ENCODE measurements at regions not wholly inside any gene's neighbourhood (a gene's known extent, or its start where the extent isn't known, plus 50 kb on each side); places are given as distances from the start of the nearest gene placed in this dataset.

DNA sequence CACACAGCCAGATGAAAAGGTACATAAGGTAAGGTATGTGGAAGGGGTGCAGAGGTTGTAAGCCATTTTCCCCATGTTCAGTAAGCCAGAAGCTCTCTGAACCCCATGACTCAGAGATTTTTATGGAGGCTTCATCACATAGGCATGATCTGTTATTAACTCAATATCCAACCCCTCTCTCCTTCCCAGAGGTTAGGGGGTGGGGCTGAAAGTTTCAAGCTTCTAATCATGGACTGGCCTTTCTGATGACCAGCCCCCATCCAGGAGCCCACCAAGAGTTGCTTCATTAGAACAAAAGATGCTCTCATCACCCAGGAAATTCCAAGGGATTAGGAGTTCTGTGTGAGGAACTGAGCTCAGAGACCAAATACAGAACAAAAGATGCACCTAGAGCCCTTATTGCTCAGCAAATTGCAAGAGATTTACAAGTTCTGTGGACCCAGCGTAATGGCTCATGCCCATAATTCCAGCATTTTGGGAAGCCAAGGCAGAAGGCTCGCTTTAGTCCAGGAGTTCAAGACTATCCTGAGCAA lies 103.2 kb upstream of the DAAM1 start:
- no peaks in the 10 kb centered on the region for H3K36me3 ChIP-seq (ENCODE audit: control insufficient read depth, insufficient read depth, low read length, severe bottlenecking)
- no peak overlapping the region for H3K4me3 ChIP-seq (ENCODE audit: low read length)
- H3K27me3 ChIP-seq (replicated peaks; ENCODE audit: control insufficient read depth, insufficient read depth, low read length), result no peaks in the 10 kb centered on the region
- no peak for DNase-seq (ENCODE audit: low read depth)
- H3K9me3 ChIP-seq (ENCODE audit: control insufficient read depth, low read length), result no peaks in the 10 kb centered on the region
- H3K4me1 ChIP-seq (ENCODE audit: control insufficient read depth, insufficient read depth, low read length), result peaks cover 7% of the 10 kb centered on the region
- no peak overlapping the region for H3K9ac ChIP-seq (ENCODE audit: low read length)

DNA sequence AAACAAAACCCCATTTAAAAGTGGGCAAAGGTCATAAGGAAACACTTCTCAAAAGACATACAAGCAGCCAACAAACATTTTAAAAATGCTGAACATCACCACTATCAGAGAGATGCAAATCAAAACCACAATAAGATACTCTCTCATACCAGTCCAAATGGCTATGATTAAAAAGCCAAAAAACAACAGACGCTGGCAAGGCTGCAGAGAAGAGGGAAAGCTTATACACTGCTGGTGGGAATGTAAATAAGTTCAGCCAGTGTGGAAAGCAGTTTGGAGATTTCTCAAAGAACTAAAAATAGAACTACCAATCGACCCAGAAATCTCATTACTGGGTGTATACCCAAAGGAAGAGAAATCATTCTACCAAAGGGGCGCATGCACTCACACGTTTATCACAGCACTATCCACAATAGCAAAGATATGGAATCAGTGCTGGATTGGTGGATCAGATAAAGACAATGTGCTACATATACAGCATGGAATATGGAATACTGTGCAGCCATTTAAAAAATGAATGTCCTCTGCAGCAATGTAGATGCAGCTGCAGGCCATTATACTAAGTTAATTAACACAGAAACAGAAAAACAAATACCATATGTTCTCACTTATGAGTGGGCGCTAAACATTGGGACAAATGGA lies 102.1 kb upstream of the DAAM1 start:
- Histone ChIP-seq H3K9ac (ENCODE audit: low read length) (no peak overlapping the region), H3K4me3 (ENCODE audit: low read length) (no peak overlapping the region), H3K9me3 (ENCODE audit: control insufficient read depth, low read length) (no peaks in the 10 kb centered on the region), H3K27me3 (replicated peaks; ENCODE audit: control insufficient read depth, insufficient read depth, low read length) (no peaks in the 10 kb centered on the region), H3K36me3 (ENCODE audit: control insufficient read depth, insufficient read depth, low read length, severe bottlenecking) (no peaks in the 10 kb centered on the region), H3K4me1 (ENCODE audit: control insufficient read depth, insufficient read depth, low read length) (peaks cover 7% of the 10 kb centered on the region)
- peak; percentile 71 for DNase-seq (ENCODE audit: low read depth)

DNA sequence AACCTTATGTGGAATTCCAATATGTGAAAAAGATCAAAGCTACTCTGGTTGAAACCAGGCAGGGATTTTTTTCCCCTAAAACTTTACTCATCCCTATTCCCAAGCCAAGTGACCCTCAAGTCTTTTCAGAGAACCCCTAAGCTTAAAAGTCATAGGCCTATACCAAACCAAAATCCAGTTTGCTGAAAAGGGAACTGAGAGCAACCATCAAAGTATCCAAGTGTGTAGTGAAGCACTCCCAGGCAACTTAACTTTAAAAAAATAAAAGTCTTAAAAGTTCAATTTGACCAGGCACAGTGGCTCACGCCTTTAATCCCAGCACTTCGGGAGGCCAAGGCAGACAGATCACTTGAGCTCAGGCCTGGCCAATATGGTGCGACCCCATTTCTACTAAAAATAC lies 101.2 kb upstream of the DAAM1 start:
- Histone ChIP-seq H3K9ac (ENCODE audit: low read length) (no peak overlapping the region), H3K27me3 (replicated peaks; ENCODE audit: control insufficient read depth, insufficient read depth, low read length) (no peaks in the 10 kb centered on the region), H3K4me3 (ENCODE audit: low read length) (no peak overlapping the region), H3K4me1 (ENCODE audit: control insufficient read depth, insufficient read depth, low read length) (peaks cover 7% of the 10 kb centered on the region), H3K9me3 (ENCODE audit: control insufficient read depth, low read length) (no peaks in the 10 kb centered on the region), H3K36me3 (ENCODE audit: control insufficient read depth, insufficient read depth, low read length, severe bottlenecking) (no peaks in the 10 kb centered on the region)
- no peak for DNase-seq (ENCODE audit: low read depth)

DNA sequence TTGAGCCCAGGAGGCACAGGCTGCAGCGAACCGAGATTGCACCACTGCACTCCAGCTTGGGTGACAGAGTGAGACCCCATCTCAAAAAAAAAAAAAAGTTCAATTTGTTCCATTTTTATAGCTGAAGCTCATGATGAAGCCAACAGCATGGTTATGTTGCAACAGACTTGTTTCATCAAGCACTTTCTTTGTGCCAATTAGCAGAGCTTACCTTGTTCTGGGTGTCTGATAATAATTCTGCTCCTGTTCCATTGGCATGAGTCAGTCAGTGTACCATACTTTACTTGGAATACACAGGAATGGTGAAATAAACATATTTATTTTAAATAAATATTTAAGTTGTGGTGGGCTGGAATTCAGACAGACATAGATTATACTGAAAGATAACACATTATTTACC lies 100.8 kb upstream of the DAAM1 start:
- DNase-seq (ENCODE audit: low read depth), result no peak
- Histone ChIP-seq H3K9me3 (ENCODE audit: control insufficient read depth, low read length) (no peaks in the 10 kb centered on the region), H3K9ac (ENCODE audit: low read length) (no peak overlapping the region), H3K4me3 (ENCODE audit: low read length) (no peak overlapping the region), H3K36me3 (ENCODE audit: control insufficient read depth, insufficient read depth, low read length, severe bottlenecking) (no peaks in the 10 kb centered on the region), H3K4me1 (ENCODE audit: control insufficient read depth, insufficient read depth, low read length) (peaks cover 7% of the 10 kb centered on the region), H3K27me3 (replicated peaks; ENCODE audit: control insufficient read depth, insufficient read depth, low read length) (no peaks in the 10 kb centered on the region)

DNA sequence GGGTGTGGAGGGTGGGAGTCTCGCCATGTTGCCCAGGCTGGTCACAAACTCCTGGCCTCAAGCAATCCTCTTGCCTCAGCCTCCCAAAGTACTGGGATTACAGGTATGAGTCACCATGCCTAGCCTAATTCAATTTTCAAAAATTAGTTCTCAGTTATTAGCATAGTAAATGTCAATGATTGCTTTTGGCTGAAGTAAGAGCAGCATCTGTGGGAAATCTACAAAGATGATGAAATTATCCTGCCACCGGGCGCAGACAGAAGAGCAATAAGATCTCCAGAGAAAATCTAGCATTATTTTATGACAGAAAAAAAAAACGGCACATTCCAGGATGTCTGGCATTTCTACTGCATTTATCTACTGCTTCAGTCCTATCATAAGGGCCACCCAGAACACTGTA lies 97.9 kb upstream of the DAAM1 start:
- no peaks in the 10 kb centered on the region for H3K27me3 ChIP-seq (replicated peaks; ENCODE audit: control insufficient read depth, insufficient read depth, low read length)
- peaks cover 7% of the 10 kb centered on the region for H3K4me1 ChIP-seq (ENCODE audit: control insufficient read depth, insufficient read depth, low read length)
- H3K4me3 ChIP-seq (ENCODE audit: low read length), result no peak overlapping the region
- no peak for DNase-seq (ENCODE audit: low read depth)
- H3K9me3 ChIP-seq (ENCODE audit: control insufficient read depth, low read length), result no peaks in the 10 kb centered on the region
- H3K9ac ChIP-seq (ENCODE audit: low read length), result no peak overlapping the region
- no peaks in the 10 kb centered on the region for H3K36me3 ChIP-seq (ENCODE audit: control insufficient read depth, insufficient read depth, low read length, severe bottlenecking)

DNA sequence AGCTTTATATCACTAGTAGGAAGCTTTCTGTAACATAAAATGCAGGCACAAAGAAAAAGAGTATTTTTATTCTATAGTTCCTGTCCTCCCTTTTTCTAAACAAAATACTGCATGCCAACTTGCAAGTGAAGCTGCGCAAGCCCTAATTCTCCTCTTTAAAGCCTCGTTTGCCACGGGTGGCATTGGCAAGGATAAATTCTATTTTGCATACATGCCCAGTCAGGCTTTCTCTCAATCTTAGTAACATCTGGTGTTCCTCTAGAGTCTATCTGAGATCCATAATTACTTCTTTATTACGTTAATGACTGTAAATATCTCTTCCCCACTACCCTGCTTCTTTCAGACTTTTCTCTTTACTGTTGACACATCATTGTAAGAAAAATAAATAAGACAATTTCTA lies 97.1 kb upstream of the DAAM1 start:
- no peaks in the 10 kb centered on the region for H3K9me3 ChIP-seq (ENCODE audit: control insufficient read depth, low read length)
- no peaks in the 10 kb centered on the region for H3K27me3 ChIP-seq (replicated peaks; ENCODE audit: control insufficient read depth, insufficient read depth, low read length)
- H3K4me3 ChIP-seq (ENCODE audit: low read length), result no peak overlapping the region
- no peak overlapping the region for H3K9ac ChIP-seq (ENCODE audit: low read length)
- no peak for DNase-seq (ENCODE audit: low read depth)
- no peaks in the 10 kb centered on the region for H3K36me3 ChIP-seq (ENCODE audit: control insufficient read depth, insufficient read depth, low read length, severe bottlenecking)
- peaks cover 3% of the 10 kb centered on the region for H3K4me1 ChIP-seq (ENCODE audit: control insufficient read depth, insufficient read depth, low read length)

DNA sequence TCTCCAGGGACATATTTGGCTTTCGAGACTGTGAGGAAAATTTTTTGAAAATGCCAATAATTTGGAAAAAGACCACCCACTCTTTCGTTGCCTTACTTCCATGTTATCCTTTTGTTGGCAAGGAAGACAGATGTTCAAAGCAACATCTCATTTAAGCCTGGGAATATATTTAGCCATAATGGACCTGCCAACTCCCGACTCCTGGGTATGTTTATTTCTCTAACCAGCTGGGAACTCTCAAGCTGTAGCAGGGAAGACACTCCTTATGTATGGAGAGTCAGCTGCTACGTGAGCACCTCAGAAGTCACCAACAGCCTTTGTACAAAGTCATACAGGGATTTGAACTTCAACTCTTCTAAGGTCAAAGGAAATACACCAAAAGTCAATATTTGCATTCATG lies 96.5 kb upstream of the DAAM1 start:
- H3K4me1 ChIP-seq (ENCODE audit: control insufficient read depth, insufficient read depth, low read length), result no peaks in the 10 kb centered on the region
- H3K36me3 ChIP-seq (ENCODE audit: control insufficient read depth, insufficient read depth, low read length, severe bottlenecking), result no peaks in the 10 kb centered on the region
- no peak overlapping the region for H3K4me3 ChIP-seq (ENCODE audit: low read length)
- H3K9ac ChIP-seq (ENCODE audit: low read length), result no peak overlapping the region
- no peak for DNase-seq (ENCODE audit: low read depth)
- no peaks in the 10 kb centered on the region for H3K9me3 ChIP-seq (ENCODE audit: control insufficient read depth, low read length)
- H3K27me3 ChIP-seq (replicated peaks; ENCODE audit: control insufficient read depth, insufficient read depth, low read length), result no peaks in the 10 kb centered on the region

DNA sequence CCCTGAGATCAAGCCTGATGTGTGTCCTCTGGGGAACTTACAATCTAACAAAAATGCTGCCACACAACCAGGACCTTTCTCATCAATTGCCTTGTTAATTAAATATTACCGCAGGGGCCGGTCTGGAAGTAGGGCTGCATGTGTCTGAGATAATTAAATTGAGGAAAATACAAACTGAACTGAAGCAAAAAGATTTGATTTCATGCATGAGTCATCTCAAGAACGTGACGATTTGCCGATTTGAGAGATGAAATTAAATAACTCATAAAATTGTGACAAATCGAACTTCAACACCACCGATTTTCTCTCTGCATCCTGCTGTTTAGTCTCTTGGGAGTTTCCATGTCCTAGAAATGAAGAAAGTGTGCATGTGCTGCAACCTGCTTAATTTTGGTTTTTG lies 94.6 kb upstream of the DAAM1 start:
- H3K4me3 ChIP-seq (ENCODE audit: low read length), result no peak overlapping the region
- no peaks in the 10 kb centered on the region for H3K27me3 ChIP-seq (replicated peaks; ENCODE audit: control insufficient read depth, insufficient read depth, low read length)
- no peak for DNase-seq (ENCODE audit: low read depth)
- no peak overlapping the region for H3K9ac ChIP-seq (ENCODE audit: low read length)
- H3K36me3 ChIP-seq (ENCODE audit: control insufficient read depth, insufficient read depth, low read length, severe bottlenecking), result no peaks in the 10 kb centered on the region
- no peaks in the 10 kb centered on the region for H3K4me1 ChIP-seq (ENCODE audit: control insufficient read depth, insufficient read depth, low read length)
- no peaks in the 10 kb centered on the region for H3K9me3 ChIP-seq (ENCODE audit: control insufficient read depth, low read length)

DNA sequence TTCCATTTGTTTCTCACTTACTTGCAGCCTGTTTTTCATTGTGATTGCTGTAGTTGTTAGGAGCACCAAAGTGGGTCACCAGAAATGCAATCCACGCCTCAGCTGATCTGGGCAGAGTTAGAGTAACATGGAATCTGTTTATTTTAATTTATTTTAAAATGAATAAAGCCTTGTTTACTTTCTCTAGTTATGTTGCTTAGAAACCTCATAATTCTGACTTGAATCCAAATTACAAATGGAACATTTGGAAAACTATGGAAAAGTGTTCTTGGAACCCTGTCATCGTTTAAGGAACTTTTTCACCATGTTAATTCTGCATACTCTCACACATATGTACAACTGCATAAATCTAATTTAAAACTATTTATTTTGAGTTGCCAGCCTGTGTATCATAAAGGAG lies 92.2 kb upstream of the DAAM1 start:
- no peak for DNase-seq (ENCODE audit: low read depth)
- Histone ChIP-seq H3K9me3 (ENCODE audit: control insufficient read depth, low read length) (no peaks in the 10 kb centered on the region), H3K27me3 (replicated peaks; ENCODE audit: control insufficient read depth, insufficient read depth, low read length) (no peaks in the 10 kb centered on the region), H3K4me1 (ENCODE audit: control insufficient read depth, insufficient read depth, low read length) (no peaks in the 10 kb centered on the region), H3K9ac (ENCODE audit: low read length) (no peak overlapping the region), H3K36me3 (ENCODE audit: control insufficient read depth, insufficient read depth, low read length, severe bottlenecking) (no peaks in the 10 kb centered on the region), H3K4me3 (ENCODE audit: low read length) (no peak overlapping the region)

DNA sequence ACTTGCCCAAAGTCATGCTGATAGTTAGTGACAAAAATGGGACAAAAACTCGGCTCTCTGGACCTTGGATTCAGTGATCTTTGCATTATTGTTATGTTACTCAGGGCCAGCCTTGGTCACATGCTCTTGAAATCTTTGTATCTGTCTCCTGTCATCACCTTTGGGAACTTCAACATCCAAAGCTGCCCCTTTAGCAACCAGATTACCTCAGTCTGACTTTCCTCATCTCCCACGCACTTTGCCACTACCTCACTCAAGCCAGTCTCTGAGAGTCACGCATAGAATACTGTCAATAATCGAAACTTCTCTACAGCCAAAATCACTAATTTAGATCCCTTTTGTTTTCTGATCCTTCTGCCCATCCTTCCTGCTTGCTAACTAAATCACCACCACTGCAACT lies 90.8 kb upstream of the DAAM1 start:
- no peak for DNase-seq (ENCODE audit: low read depth)
- Histone ChIP-seq H3K36me3 (ENCODE audit: control insufficient read depth, insufficient read depth, low read length, severe bottlenecking) (no peaks in the 10 kb centered on the region), H3K4me1 (ENCODE audit: control insufficient read depth, insufficient read depth, low read length) (no peaks in the 10 kb centered on the region), H3K9me3 (ENCODE audit: control insufficient read depth, low read length) (no peaks in the 10 kb centered on the region), H3K27me3 (replicated peaks; ENCODE audit: control insufficient read depth, insufficient read depth, low read length) (no peaks in the 10 kb centered on the region), H3K9ac (ENCODE audit: low read length) (no peak overlapping the region), H3K4me3 (ENCODE audit: low read length) (no peak overlapping the region)

DNA sequence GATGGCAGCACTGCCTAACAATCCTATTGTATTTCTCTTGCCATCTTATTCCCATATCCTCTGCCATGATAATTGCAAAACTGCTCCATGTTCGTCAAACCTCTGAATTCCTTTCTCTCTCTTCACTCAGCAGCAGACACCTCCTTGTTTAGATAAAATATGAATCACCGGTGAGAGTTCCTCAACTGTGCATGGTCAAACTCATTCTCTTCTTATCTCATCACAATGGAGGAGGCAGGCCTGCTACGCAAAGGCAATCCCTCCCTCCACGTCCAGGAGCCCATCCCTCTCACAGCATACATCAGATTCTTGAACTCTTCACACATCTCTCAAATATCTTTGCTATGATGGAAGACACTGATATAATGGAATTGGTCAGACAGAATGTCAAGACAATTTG lies 90.1 kb upstream of the DAAM1 start:
- DNase-seq (ENCODE audit: low read depth), result peak; percentile 60
- H3K9me3 ChIP-seq (ENCODE audit: control insufficient read depth, low read length), result no peaks in the 10 kb centered on the region
- no peaks in the 10 kb centered on the region for H3K27me3 ChIP-seq (replicated peaks; ENCODE audit: control insufficient read depth, insufficient read depth, low read length)
- H3K4me1 ChIP-seq (ENCODE audit: control insufficient read depth, insufficient read depth, low read length), result peaks cover 3% of the 10 kb centered on the region
- H3K36me3 ChIP-seq (ENCODE audit: control insufficient read depth, insufficient read depth, low read length, severe bottlenecking), result no peaks in the 10 kb centered on the region
- no peak overlapping the region for H3K4me3 ChIP-seq (ENCODE audit: low read length)
- H3K9ac ChIP-seq (ENCODE audit: low read length), result no peak overlapping the region

DNA sequence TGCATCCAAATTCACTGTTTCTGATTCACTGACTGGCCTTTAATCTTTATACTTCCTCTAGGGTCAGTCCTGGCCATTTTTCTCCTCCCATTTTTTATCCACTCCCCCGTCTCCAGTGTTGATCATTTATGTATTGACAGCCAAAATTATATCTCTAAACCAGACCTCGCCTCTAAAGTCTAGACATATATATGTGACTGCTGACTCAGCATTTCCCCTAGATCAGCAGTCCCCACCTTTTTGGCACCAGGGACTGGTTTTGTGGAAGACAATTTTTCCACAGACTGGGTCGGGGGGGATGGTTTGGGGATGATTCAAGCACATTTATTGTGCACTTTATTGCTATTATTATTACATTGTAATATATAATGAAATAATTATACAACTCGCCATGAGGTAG lies 88.3 kb upstream of the DAAM1 start:
- DNase-seq (ENCODE audit: low read depth), result no peak
- Histone ChIP-seq H3K9ac (ENCODE audit: low read length) (no peak overlapping the region), H3K4me1 (ENCODE audit: control insufficient read depth, insufficient read depth, low read length) (peaks cover 3% of the 10 kb centered on the region), H3K27me3 (replicated peaks; ENCODE audit: control insufficient read depth, insufficient read depth, low read length) (no peaks in the 10 kb centered on the region), H3K9me3 (ENCODE audit: control insufficient read depth, low read length) (no peaks in the 10 kb centered on the region), H3K36me3 (ENCODE audit: control insufficient read depth, insufficient read depth, low read length, severe bottlenecking) (no peaks in the 10 kb centered on the region), H3K4me3 (ENCODE audit: low read length) (no peak overlapping the region)

All from adipocyte (in vitro differentiated cells).